ENCODE measurements at regions not wholly inside any gene's neighbourhood (a gene's known extent, or its start where the extent isn't known, plus 50 kb on each side); places are given as distances from the start of the nearest gene placed in this dataset.

DNA sequence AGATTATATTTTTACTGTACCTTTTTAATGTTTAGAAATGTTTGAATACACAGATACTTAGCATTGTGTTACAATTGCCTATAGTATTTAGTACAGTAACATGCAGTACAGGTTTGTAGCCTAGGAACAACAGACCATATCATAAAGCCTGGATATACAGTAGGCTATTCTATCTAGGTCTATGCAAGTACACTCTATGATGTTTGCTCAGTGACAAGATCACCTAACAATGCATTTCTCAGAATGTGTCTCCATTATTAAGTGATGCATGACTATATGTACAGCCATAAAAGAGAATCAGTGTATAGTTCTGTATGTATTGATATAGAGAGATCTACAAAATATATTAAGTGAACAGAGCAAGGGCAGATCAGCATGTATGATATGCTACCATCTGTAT is 616.4 kb downstream of the XIRP2 start:
- no peak for DNase-seq (ENCODE audit: low spot score)

GRCh38 chr2:167504061-167504460 is 615.8 kb downstream of the XIRP2 start:
- DNase-seq (ENCODE audit: low spot score): no peak

- no peak for DNase-seq (ENCODE audit: low spot score)
Measured at GRCh38 chr2:167501618-167502017, 613.3 kb downstream of the XIRP2 start.

- DNase-seq (ENCODE audit: low spot score): no peak
Measured at GRCh38 chr2:167493862-167494261, 605.6 kb downstream of the XIRP2 start.

- DNase-seq (ENCODE audit: low spot score): no peak
Measured at GRCh38 chr2:167492486-167492885, 604.2 kb downstream of the XIRP2 start.

- DNase-seq (ENCODE audit: low spot score): no peak
Measured at GRCh38 chr2:167491788-167492187, 603.5 kb downstream of the XIRP2 start.

- no peak for DNase-seq (ENCODE audit: low spot score)
Measured at GRCh38 chr2:167490455-167490854, 602.2 kb downstream of the XIRP2 start.

DNA sequence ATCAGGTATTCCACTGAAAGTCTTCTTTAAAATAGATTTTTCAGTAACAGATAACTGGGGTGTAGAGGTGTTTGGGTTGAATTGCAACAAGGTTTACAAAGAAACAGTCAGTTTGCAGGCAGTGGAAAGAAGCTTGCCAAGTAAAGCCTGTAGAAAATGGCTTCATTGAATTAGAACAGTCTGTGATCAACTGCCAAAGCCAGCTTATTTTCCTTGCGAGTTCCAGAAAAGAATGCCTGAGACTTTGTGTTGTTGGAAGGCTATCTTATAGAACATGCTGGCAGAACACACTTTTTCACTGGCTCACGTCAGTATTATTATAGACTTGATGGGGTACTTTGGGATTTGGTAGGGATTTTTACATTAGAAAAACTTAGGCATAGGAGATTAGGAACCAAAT is 601.0 kb downstream of the XIRP2 start:
- no peak for DNase-seq (ENCODE audit: low spot score)

GRCh38 chr2:167487728-167488127 is 599.4 kb downstream of the XIRP2 start:
- no peak for DNase-seq (ENCODE audit: low spot score)

- DNase-seq (ENCODE audit: low spot score): no peak
Measured at GRCh38 chr2:167484875-167485274, 596.6 kb downstream of the XIRP2 start.

DNA sequence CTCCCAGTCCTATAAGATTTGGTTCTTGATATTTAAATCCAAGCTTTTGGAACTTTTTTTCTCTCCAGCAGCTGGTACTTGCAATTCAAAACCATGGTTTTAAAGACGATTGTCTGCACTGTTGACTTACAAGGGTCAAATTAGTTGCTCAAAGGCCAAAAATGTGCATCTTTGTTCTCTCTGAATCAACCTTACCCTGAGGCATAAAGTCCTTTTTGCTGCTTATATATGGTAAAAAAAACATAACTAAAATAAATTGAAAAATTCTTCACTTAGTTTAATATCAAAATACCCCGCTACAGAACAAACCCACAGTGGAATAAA is 592.7 kb downstream of the XIRP2 start:
- DNase-seq (ENCODE audit: low spot score): no peak

- no peak for DNase-seq (ENCODE audit: low spot score)
Measured at GRCh38 chr2:167480232-167480985, 592.1 kb downstream of the XIRP2 start.

- no peak for DNase-seq (ENCODE audit: low spot score)
Measured at GRCh38 chr2:167478196-167478595, 589.9 kb downstream of the XIRP2 start.

GRCh38 chr2:167475791-167476190 is 587.5 kb downstream of the XIRP2 start:
- no peak for DNase-seq (ENCODE audit: low spot score)

- DNase-seq (ENCODE audit: low spot score): no peak
Measured at GRCh38 chr2:167471734-167472133, 583.5 kb downstream of the XIRP2 start.

- DNase-seq (ENCODE audit: low spot score): no peak
Measured at GRCh38 chr2:167471332-167471731, 583.1 kb downstream of the XIRP2 start.

GRCh38 chr2:167462379-167462778 is 574.1 kb downstream of the XIRP2 start:
- DNase-seq (ENCODE audit: low spot score): no peak

GRCh38 chr2:167454036-167454435 is 565.8 kb downstream of the XIRP2 start:
- no peak for DNase-seq (ENCODE audit: low spot score)

DNA sequence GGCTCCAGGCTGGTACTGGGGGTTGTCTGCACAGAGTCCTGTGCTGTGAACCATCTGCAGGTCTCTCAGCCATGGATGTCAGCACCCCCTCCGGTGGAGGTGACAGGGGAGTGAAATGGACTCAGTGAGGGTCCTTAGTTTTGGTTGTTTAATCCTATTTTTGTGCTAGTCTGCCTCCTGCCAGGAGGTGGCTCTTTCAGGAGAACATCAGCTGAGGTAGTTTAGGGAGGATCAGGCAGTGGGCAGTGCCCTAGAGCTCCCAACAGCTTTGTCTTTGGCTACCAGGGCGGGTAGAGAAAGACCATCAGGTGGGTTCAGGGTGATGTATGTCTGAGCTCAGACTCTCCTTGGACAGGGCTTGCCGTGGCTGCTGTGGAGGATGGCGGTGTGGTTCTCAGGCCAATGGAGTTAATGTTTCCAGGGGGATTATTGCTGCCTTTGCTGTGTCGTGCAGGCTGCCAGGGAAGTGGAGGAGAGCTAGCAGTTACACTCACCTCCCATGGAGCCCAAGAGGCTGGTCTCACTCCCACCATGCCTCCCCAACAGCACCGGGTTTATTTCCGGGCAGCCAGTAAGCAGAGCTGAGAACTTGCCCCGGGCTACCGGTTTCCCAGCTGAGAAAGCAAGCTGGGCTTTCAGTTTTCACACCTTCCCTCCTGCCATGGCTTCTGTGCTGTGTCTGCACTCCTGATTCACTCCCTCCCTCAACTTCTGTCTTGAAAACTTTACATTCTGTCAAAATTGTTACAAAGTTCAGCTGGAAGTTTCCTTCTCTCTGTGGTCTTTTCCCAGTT is 563.4 kb downstream of the XIRP2 start:
- DNase-seq (ENCODE audit: low spot score): no peak

GRCh38 chr2:167450364-167450763 is 562.1 kb downstream of the XIRP2 start:
- no peak for DNase-seq (ENCODE audit: low spot score)

DNA sequence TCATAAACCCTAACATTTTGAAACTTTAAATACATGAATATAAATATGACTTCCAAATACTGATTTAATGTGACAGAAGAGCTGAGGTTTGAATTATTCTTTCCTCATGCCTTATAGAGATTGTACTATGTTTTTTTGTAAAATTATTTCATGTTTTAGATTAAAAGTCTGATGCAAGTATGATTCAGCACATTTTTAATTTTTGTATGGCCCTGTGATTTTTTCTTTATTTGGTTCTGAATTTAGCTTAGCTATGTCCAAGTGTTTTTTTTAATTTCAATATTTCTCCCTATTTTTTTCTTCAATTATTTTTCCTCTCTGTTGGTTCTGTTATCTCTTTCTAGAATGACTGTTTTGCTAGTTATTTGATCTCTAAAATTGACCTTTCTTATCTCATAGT is 552.1 kb downstream of the XIRP2 start:
- no peak for DNase-seq (ENCODE audit: low spot score)

GRCh38 chr2:167438206-167438605 is 549.9 kb downstream of the XIRP2 start:
- peak; percentile 63 for DNase-seq (ENCODE audit: low spot score)

GRCh38 chr2:167431949-167432348 is 543.7 kb downstream of the XIRP2 start:
- DNase-seq (ENCODE audit: low spot score): no peak

GRCh38 chr2:167430447-167430846 is 542.2 kb downstream of the XIRP2 start:
- no peak for DNase-seq (ENCODE audit: low spot score)
